Naive B cell (primary cell): ENCODE measurements at regions not wholly inside any gene's neighbourhood (a gene's known extent, or its start where the extent isn't known, plus 50 kb on each side); places are given as distances from the start of the nearest gene placed in this dataset.

Source experiments
- ATAC-seq, 2 donors: fragments of 150-1000 bp; cut with Tn5 transposase; 2 replicates each; pipeline ENCODE4 v1.10.0; 2021; ENCODE audit warnings: low read depth in 2 of 2, mild to moderate bottlenecking in 2 of 2, moderate library complexity in 2 of 2
- DNase-seq: peaks from one replicate; pipeline ENCODE4 v3.0.0; 2022
- H3K27ac Mint-ChIP-seq, 6 donors: one replicate each; pipeline ENCODE4 v1.8.0; 2020 to 2022; ENCODE audit warnings: mild to moderate bottlenecking in 6 of 6, mixed read lengths in 6 of 6, moderate library complexity in 5 of 6, inconsistent platforms in 2 of 6
- H3K27me3 Mint-ChIP-seq, 3 donors: one replicate each; pipeline ENCODE4 v1.8.0; 2021 to 2022; ENCODE audit warnings: mixed read lengths in 3 of 3, mild to moderate bottlenecking in 1 of 3
- H3K36me3 Mint-ChIP-seq, 2 donors: one replicate each; pipeline ENCODE4 v1.8.0; 2020 to 2022; ENCODE audit warnings: mixed read lengths in 2 of 2, inconsistent platforms in 1 of 2, mild to moderate bottlenecking in 1 of 2
- H3K4me1 Mint-ChIP-seq, 3 donors: one replicate each; pipeline ENCODE4 v1.8.0; 2020 to 2022; ENCODE audit warnings: mixed read lengths in 3 of 3, inconsistent platforms in 1 of 3, mild to moderate bottlenecking in 1 of 3, moderate library complexity in 1 of 3
- H3K4me3 Mint-ChIP-seq, 8 donors: one replicate each; pipeline ENCODE4 v1.8.0; 2020 to 2022; ENCODE audit warnings: mild to moderate bottlenecking in 8 of 8, mixed read lengths in 8 of 8, moderate library complexity in 8 of 8, inconsistent platforms in 2 of 8
- H3K9me3 Mint-ChIP-seq, 7 donors: one replicate each; pipeline ENCODE4 v1.8.0; 2020 to 2022; ENCODE audit warnings: mixed read lengths in 7 of 7, mild to moderate bottlenecking in 5 of 7, inconsistent platforms in 2 of 7, moderate library complexity in 1 of 7

- Mint-ChIP-seq H3K4me3 (no peak overlapping the region), H3K4me1 (no peaks in the 10 kb centered on the region), H3K27me3 (no peaks in the 10 kb centered on the region), H3K27ac (no peak overlapping the region), H3K9me3 (peaks cover 0 to 4% (median 0%) of the 10 kb centered on the region in 7 donors), H3K36me3 (no peaks in the 10 kb centered on the region)
- no peak for DNase-seq
- ATAC-seq: no peak
These were observed 735.8 kb downstream of the LTN1 start for GRCh38 chr21:28256837-28257236.

GRCh38 chr21:28256420-28256831 is 736.3 kb downstream of the LTN1 start:
- no peak overlapping the region for H3K4me3 Mint-ChIP-seq
- H3K27me3 Mint-ChIP-seq: no peaks in the 10 kb centered on the region
- ATAC-seq (no peak), DNase-seq (no peak)
- no peaks in the 10 kb centered on the region for H3K36me3 Mint-ChIP-seq
- H3K9me3 Mint-ChIP-seq: peaks cover 0 to 4% (median 0%) of the 10 kb centered on the region in 7 donors
- no peaks in the 10 kb centered on the region for H3K4me1 Mint-ChIP-seq
- no peak overlapping the region for H3K27ac Mint-ChIP-seq

GRCh38 chr21:28253961-28254360 is 738.7 kb downstream of the LTN1 start:
- Mint-ChIP-seq H3K36me3 (no peaks in the 10 kb centered on the region), H3K27me3 (no peaks in the 10 kb centered on the region), H3K4me3 (no peak overlapping the region), H3K27ac (no peak overlapping the region), H3K4me1 (no peaks in the 10 kb centered on the region), H3K9me3 (no peaks in the 10 kb centered on the region)
- DNase-seq: no peak
- no peak for ATAC-seq

GRCh38 chr21:28253338-28253737 is 739.3 kb downstream of the LTN1 start:
- ATAC-seq (no peak), DNase-seq (no peak)
- Mint-ChIP-seq H3K27me3 (no peaks in the 10 kb centered on the region), H3K9me3 (no peaks in the 10 kb centered on the region), H3K36me3 (no peaks in the 10 kb centered on the region), H3K4me3 (no peak overlapping the region), H3K4me1 (no peaks in the 10 kb centered on the region), H3K27ac (no peak overlapping the region)

- H3K9me3 Mint-ChIP-seq: no peaks in the 10 kb centered on the region
- no peaks in the 10 kb centered on the region for H3K27me3 Mint-ChIP-seq
- H3K36me3 Mint-ChIP-seq: no peaks in the 10 kb centered on the region
- no peaks in the 10 kb centered on the region for H3K4me1 Mint-ChIP-seq
- H3K4me3 Mint-ChIP-seq: no peak overlapping the region
- no peak for ATAC-seq
- DNase-seq: no peak
- H3K27ac Mint-ChIP-seq: no peak overlapping the region
These were observed 739.7 kb downstream of the LTN1 start for GRCh38 chr21:28252928-28253327.

- no peak for ATAC-seq
- no peak overlapping the region for H3K4me3 Mint-ChIP-seq
- H3K36me3 Mint-ChIP-seq: no peaks in the 10 kb centered on the region
- no peaks in the 10 kb centered on the region for H3K4me1 Mint-ChIP-seq
- no peak overlapping the region for H3K27ac Mint-ChIP-seq
- H3K27me3 Mint-ChIP-seq: no peaks in the 10 kb centered on the region
- no peak for DNase-seq
- H3K9me3 Mint-ChIP-seq: no peaks in the 10 kb centered on the region
These were observed 741.7 kb downstream of the LTN1 start for GRCh38 chr21:28250946-28251345.

- H3K4me3 Mint-ChIP-seq: no peak overlapping the region
- H3K4me1 Mint-ChIP-seq: no peaks in the 10 kb centered on the region
- no peaks in the 10 kb centered on the region for H3K36me3 Mint-ChIP-seq
- no peak overlapping the region for H3K27ac Mint-ChIP-seq
- no peaks in the 10 kb centered on the region for H3K9me3 Mint-ChIP-seq
- H3K27me3 Mint-ChIP-seq: no peaks in the 10 kb centered on the region
- no peak for ATAC-seq
- no peak for DNase-seq
These were observed 745.1 kb downstream of the LTN1 start for GRCh38 chr21:28247454-28248020.

GRCh38 chr21:28240586-28240985 is 752.1 kb downstream of the LTN1 start:
- Mint-ChIP-seq H3K4me1 (no peaks in the 10 kb centered on the region), H3K9me3 (no peaks in the 10 kb centered on the region), H3K27ac (no peak overlapping the region), H3K4me3 (no peak overlapping the region), H3K27me3 (no peaks in the 10 kb centered on the region), H3K36me3 (no peaks in the 10 kb centered on the region)
- ATAC-seq (no peak), DNase-seq (no peak)

- Mint-ChIP-seq H3K27me3 (no peaks in the 10 kb centered on the region), H3K27ac (no peak overlapping the region), H3K36me3 (no peaks in the 10 kb centered on the region), H3K4me1 (no peaks in the 10 kb centered on the region), H3K4me3 (no peak overlapping the region), H3K9me3 (no peaks in the 10 kb centered on the region)
- no peak for DNase-seq
- ATAC-seq: no peak
These were observed 753.3 kb downstream of the LTN1 start for GRCh38 chr21:28239340-28239739.

GRCh38 chr21:28237661-28238060 is 755.0 kb downstream of the LTN1 start:
- ATAC-seq (no peak), DNase-seq (no peak)
- Mint-ChIP-seq H3K27ac (no peak overlapping the region), H3K4me1 (no peaks in the 10 kb centered on the region), H3K9me3 (no peaks in the 10 kb centered on the region), H3K27me3 (no peaks in the 10 kb centered on the region), H3K36me3 (no peaks in the 10 kb centered on the region), H3K4me3 (no peak overlapping the region)

- Mint-ChIP-seq H3K27me3 (no peaks in the 10 kb centered on the region), H3K9me3 (no peaks in the 10 kb centered on the region), H3K4me1 (no peaks in the 10 kb centered on the region), H3K36me3 (no peaks in the 10 kb centered on the region), H3K27ac (no peak overlapping the region), H3K4me3 (no peak overlapping the region)
- DNase-seq (no peak), ATAC-seq (no peak)
These were observed 757.3 kb downstream of the LTN1 start for GRCh38 chr21:28235169-28235895.

GRCh38 chr21:28234326-28234725 is 758.4 kb downstream of the LTN1 start:
- Mint-ChIP-seq H3K9me3 (no peaks in the 10 kb centered on the region), H3K27ac (no peak overlapping the region), H3K4me1 (no peaks in the 10 kb centered on the region), H3K36me3 (no peaks in the 10 kb centered on the region), H3K27me3 (no peaks in the 10 kb centered on the region), H3K4me3 (peak overlapping the region in 1 of 8 donors; percentile 16)
- DNase-seq (no peak), ATAC-seq (no peak)

- DNase-seq: no peak
- Mint-ChIP-seq H3K27me3 (no peaks in the 10 kb centered on the region), H3K36me3 (no peaks in the 10 kb centered on the region), H3K27ac (no peak overlapping the region), H3K4me1 (no peaks in the 10 kb centered on the region), H3K9me3 (no peaks in the 10 kb centered on the region), H3K4me3 (no peak overlapping the region)
- no peak for ATAC-seq
These were observed 759.0 kb downstream of the LTN1 start for GRCh38 chr21:28233536-28234220.

GRCh38 chr21:28230559-28230958 is 762.1 kb downstream of the LTN1 start:
- no peak for ATAC-seq
- H3K9me3 Mint-ChIP-seq: peaks cover 0 to 6% (median 0%) of the 10 kb centered on the region in 7 donors
- no peaks in the 10 kb centered on the region for H3K36me3 Mint-ChIP-seq
- no peaks in the 10 kb centered on the region for H3K27me3 Mint-ChIP-seq
- no peak overlapping the region for H3K4me3 Mint-ChIP-seq
- no peaks in the 10 kb centered on the region for H3K4me1 Mint-ChIP-seq
- no peak for DNase-seq
- no peak overlapping the region for H3K27ac Mint-ChIP-seq
